Left ventricle myocardium inferior (tissue), 1 donor: ENCODE measurements at regions not wholly inside any gene's neighbourhood (a gene's known extent, or its start where the extent isn't known, plus 50 kb on each side); places are given as distances from the start of the nearest gene placed in this dataset.

ENCODE experiments used
- DNase-seq: peaks from one replicate; pipeline ENCODE4 v3.0.0-alpha.2; 2020
- H3K27ac ChIP-seq: fragments of 200-600 bp; replicated peaks from 2 replicates; pipeline ENCODE4 v1.8.0; 2021
- H3K27me3 ChIP-seq: fragments of 200-600 bp; 2 replicates; pipeline ENCODE4 v1.8.0; 2021; ENCODE audit warnings: low read depth
- H3K36me3 ChIP-seq: fragments of 200-600 bp; 2 replicates; pipeline ENCODE4 v1.8.0; 2021
- H3K4me1 ChIP-seq: fragments of 200-600 bp; 2 replicates; pipeline ENCODE4 v1.8.0; 2021
- H3K4me3 ChIP-seq: fragments of 200-600 bp; 2 replicates; pipeline ENCODE4 v1.8.0; 2021; ENCODE audit warnings: mild to moderate bottlenecking, moderate library complexity
- H3K9me3 ChIP-seq: fragments of 200-600 bp; replicated peaks from 2 replicates; pipeline ENCODE4 v1.8.0; 2021
- intact Hi-C: fragments of 100-400 bp; cut with micrococcal nuclease; formaldehyde crosslinking; loops from one replicate; pipeline ENCODE4 v1.11.0; 2022
- TF ChIP-seq, protein P1 (sequence below): fragments of 200-600 bp; IDR thresholded peaks from 2 replicates; pipeline ENCODE4 v1.8.0; 2021; ENCODE audit warnings: antibody characterized with exemption, mild to moderate bottlenecking, borderline replicate concordance
- donor health status: DM: no; HTN: yes; CAD: no; lungs with severe emphysema.

DNA sequence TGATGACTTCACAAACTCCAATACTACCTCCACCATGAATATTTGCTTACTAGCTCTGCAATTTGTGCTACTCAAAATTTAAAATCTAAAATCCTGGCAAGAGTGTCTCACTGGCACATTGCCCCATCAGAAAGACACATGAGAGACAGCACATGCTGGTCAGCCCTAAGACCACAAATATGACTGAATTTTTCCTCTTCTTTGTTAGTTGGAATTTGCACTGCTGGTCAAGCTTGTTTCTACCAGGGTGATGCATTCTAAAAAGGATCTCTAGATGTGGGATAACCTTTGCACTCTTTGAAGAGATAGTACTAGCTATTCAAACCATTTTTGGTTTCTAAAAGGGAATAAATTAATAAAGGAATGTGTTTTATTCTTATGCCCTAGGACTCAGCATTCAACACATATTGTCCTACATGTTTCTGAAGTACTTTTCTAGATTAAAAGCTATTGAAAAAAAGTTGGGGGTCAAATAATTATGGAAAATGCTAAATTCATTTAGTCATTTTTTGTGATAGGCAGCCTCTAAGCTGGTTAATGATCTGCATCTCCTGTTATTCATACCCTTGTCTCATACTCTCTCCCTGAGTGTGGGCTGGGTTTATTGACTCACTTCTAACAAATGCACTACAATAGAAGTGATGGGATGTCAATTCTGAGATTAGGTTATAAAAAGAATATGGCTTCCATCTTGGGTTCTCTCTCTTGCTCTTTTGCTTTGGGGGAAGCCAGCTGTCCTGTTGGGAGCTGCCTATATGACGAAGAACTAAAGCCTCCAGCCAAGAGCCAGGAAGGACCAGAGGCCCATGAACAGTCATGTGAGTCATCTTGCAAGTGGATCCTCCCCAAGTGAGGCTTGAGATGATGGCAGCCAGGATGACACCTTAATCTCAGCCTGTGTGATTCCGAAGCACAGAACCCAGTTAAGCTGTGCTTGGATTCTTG lies 211.5 kb upstream of the CRY1 start:
- H3K27ac ChIP-seq: no peak overlapping the region
- no peak for DNase-seq
- TF ChIP-seq, protein P1, sequence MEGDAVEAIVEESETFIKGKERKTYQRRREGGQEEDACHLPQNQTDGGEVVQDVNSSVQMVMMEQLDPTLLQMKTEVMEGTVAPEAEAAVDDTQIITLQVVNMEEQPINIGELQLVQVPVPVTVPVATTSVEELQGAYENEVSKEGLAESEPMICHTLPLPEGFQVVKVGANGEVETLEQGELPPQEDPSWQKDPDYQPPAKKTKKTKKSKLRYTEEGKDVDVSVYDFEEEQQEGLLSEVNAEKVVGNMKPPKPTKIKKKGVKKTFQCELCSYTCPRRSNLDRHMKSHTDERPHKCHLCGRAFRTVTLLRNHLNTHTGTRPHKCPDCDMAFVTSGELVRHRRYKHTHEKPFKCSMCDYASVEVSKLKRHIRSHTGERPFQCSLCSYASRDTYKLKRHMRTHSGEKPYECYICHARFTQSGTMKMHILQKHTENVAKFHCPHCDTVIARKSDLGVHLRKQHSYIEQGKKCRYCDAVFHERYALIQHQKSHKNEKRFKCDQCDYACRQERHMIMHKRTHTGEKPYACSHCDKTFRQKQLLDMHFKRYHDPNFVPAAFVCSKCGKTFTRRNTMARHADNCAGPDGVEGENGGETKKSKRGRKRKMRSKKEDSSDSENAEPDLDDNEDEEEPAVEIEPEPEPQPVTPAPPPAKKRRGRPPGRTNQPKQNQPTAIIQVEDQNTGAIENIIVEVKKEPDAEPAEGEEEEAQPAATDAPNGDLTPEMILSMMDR: no peak
- H3K4me3 ChIP-seq: no peak overlapping the region
- H3K4me1 ChIP-seq: no peaks in the 10 kb centered on the region
- no peaks in the 10 kb centered on the region for H3K9me3 ChIP-seq
- intact Hi-C loops: no loop called here
- no peaks in the 10 kb centered on the region for H3K36me3 ChIP-seq
- peaks cover 45% of the 10 kb centered on the region for H3K27me3 ChIP-seq

DNA sequence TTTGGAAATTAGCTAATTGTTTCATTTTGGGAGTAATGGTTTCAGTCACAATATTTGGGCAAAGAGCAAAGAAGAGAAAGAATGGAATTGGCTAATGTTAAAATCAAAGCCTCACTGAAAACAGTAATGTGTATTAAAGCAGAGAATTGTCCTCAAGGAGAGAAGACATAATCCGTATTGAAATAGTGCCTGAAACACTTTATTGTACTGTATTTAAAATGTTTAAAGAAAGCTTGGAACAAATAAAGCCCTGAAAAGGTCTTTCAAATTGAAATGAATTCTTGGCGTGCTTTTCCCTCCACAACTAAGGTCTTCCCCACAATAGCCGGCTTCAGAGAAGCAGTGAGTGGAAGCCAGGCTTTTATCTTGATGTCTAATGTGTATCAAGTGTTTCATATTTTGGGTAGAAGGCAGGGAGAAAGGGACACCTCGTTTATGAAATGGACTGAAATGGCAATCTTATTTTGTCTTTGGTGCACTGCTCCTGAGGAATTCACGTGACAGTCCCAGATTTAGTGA lies 212.9 kb upstream of the CRY1 start:
- H3K27ac ChIP-seq: no peak overlapping the region
- H3K4me1 ChIP-seq: no peaks in the 10 kb centered on the region
- DNase-seq: no peak
- H3K27me3 ChIP-seq: peaks cover 59% of the 10 kb centered on the region
- TF ChIP-seq, protein P1: no peak
- H3K9me3 ChIP-seq: no peaks in the 10 kb centered on the region
- H3K36me3 ChIP-seq: no peaks in the 10 kb centered on the region
- intact Hi-C loops: no loop called here
- no peak overlapping the region for H3K4me3 ChIP-seq

DNA sequence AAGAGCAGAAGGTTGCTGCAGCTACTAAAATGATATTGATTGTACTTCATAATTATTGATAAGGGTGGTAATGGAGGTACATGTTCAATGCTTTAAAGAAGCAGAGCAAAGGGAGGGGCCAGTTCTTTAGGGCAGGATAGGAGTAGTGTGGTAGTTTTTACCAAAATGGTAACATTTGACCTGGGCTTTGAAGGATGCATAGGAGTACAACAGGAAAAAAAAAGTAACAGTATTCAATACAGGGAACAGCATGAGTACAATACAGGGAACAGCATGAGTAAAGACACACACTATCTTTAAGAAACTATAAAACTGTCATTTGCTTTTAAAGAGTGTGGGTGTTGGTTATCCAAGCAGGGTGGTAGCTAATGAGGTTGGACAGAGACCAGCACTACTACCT lies 215.0 kb upstream of the CRY1 start:
- no peaks in the 10 kb centered on the region for H3K4me1 ChIP-seq
- DNase-seq: no peak
- no peak overlapping the region for H3K4me3 ChIP-seq
- peaks cover 76% of the 10 kb centered on the region for H3K27me3 ChIP-seq
- TF ChIP-seq, protein P1: no peak
- intact Hi-C loops: no loop called here
- no peak overlapping the region for H3K27ac ChIP-seq
- no peaks in the 10 kb centered on the region for H3K36me3 ChIP-seq
- H3K9me3 ChIP-seq: no peaks in the 10 kb centered on the region

DNA sequence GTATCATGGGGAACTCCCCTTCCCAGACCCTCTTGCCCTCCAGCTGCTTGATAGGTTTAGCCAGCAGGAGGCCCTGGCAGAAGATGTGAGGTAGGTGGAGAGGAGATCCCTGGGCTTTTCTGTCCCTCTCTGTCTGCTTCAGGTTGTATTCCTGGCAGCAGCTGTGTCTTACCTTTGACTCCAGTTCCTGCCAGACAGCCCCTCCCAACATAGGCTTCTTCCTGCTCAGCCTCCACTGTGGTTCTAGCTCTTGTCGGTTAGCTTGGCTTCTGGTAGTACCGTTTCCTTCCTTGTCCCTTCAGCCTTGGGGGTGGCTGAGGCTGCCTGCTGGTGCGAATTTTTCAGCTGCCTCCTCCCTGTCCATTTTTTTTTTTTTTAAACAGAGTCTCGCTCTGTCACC lies 215.7 kb upstream of the CRY1 start:
- Histone ChIP-seq H3K27me3 (peaks cover 79% of the 10 kb centered on the region), H3K36me3 (no peaks in the 10 kb centered on the region), H3K27ac (no peak overlapping the region), H3K4me3 (no peak overlapping the region), H3K9me3 (no peaks in the 10 kb centered on the region), H3K4me1 (no peaks in the 10 kb centered on the region)
- no peak for DNase-seq
- TF ChIP-seq, protein P1: no peak
- intact Hi-C loops: no loop called here

DNA sequence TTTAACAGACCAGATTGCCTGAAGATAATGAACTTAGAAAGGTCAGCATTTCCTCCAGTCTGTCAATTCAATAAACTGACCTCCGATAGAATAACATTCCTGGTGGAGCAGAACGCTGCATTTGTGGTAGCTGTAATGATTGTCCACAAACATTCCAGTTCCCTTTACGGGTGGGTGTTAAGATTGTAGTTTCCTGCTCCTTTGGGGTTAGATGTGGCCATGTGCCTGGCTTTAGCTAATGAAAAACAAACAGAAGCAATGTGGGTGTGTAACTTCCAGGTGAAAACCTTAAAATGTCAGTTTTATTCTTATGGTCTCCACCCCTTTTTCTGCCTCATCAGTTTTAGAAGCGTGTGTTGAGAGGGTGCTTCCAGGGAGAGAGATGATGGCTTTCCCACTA lies 217.3 kb upstream of the CRY1 start:
- no peak overlapping the region for H3K27ac ChIP-seq
- no peaks in the 10 kb centered on the region for H3K4me1 ChIP-seq
- DNase-seq: no peak
- no peak overlapping the region for H3K4me3 ChIP-seq
- no peaks in the 10 kb centered on the region for H3K9me3 ChIP-seq
- peaks cover 89% of the 10 kb centered on the region for H3K27me3 ChIP-seq
- TF ChIP-seq, protein P1: no peak
- no peaks in the 10 kb centered on the region for H3K36me3 ChIP-seq
- intact Hi-C loops: no loop called here
